ENCODE measurements at regions not wholly inside any gene's neighbourhood (a gene's known extent, or its start where the extent isn't known, plus 50 kb on each side); places are given as distances from the start of the nearest gene placed in this dataset.
A peak's percentile ranks its signal among the peaks of the same experiment; 100 is the strongest.
"Not testable (repeated sequence)": the region's sequence is repeated elsewhere in the genome, so short reads cannot be mapped to it uniquely, and the experiment has no call there.

- Histone ChIP-seq H3K9me3 (no peaks in the 10 kb centered on the region), H3K27me3 (no peaks in the 10 kb centered on the region), H3K36me3 (no peaks in the 10 kb centered on the region), H3K4me1 (no peaks in the 10 kb centered on the region), H3K27ac (no peak overlapping the region), H3K4me3 (no peak overlapping the region)
- intact Hi-C loops (cut with DNase I), result no loop called here
- ATAC-seq, result no peak
- WGBS, 4 donors, result 88 to 93% (median 90%) methylated on average over 3 of the region's 3 CpGs
- TF ChIP-seq CTCF (IDR thresholded peaks at IDR 0.05), result no peak
- no peak for TF ChIP-seq POLR2A (IDR thresholded peaks at IDR 0.05)
- DNase-seq, result no peak
Measured at GRCh38 chrX:23061116-23061515, 61.4 kb downstream of the DDX53 start.

GRCh38 chrX:23062359-23062758, 62.6 kb downstream of the DDX53 start:
- TF ChIP-seq CTCF (IDR thresholded peaks at IDR 0.05), result no peak
- TF ChIP-seq POLR2A (IDR thresholded peaks at IDR 0.05), result no peak
- Histone ChIP-seq H3K4me3 (no peak overlapping the region), H3K36me3 (no peaks in the 10 kb centered on the region), H3K4me1 (no peaks in the 10 kb centered on the region), H3K27ac (no peak overlapping the region), H3K9me3 (no peaks in the 10 kb centered on the region), H3K27me3 (no peaks in the 10 kb centered on the region)
- ATAC-seq (no peak), DNase-seq (no peak)
- WGBS, 4 donors, result 78 to 99% (median 90%) methylated on average over 3 of the region's 3 CpGs
- intact Hi-C loops (cut with DNase I), result no loop called here

GRCh38 chrX:23066588-23067281, 67.0 kb downstream of the DDX53 start:
- intact Hi-C loops (cut with DNase I), result no loop called here
- Histone ChIP-seq H3K36me3 (no peaks in the 10 kb centered on the region), H3K9me3 (peaks cover 0 to 11% (median 0%) of the 10 kb centered on the region in 12 donors), H3K4me1 (no peaks in the 10 kb centered on the region), H3K4me3 (no peak overlapping the region), H3K27me3 (no peaks in the 10 kb centered on the region), H3K27ac (no peak overlapping the region)
- DNase-seq, result no peak
- ATAC-seq, result no peak
- TF ChIP-seq CTCF (IDR thresholded peaks at IDR 0.05) (no peak), POLR2A (IDR thresholded peaks at IDR 0.05) (no peak)
- WGBS, 4 donors, result 75 to 94% (median 85%) methylated on average over 5 of the region's 5 CpGs

- H3K4me1 ChIP-seq; ATAC-seq; H3K9me3 ChIP-seq; intact Hi-C loops (cut with DNase I); DNase-seq; H3K27me3 ChIP-seq; H3K36me3 ChIP-seq; H3K27ac ChIP-seq; H3K4me3 ChIP-seq: not testable (repeated sequence)
- 93 to 99% (median 95%) methylated on average over 21 of the region's 21 CpGs for WGBS, 4 donors
Measured at GRCh38 chrX:23075461-23075860, 75.7 kb downstream of the DDX53 start.

- WGBS, 4 donors, result 67 to 88% (median 82%) methylated on average over 1 of the region's 1 CpG
- Histone ChIP-seq H3K36me3 (no peaks in the 10 kb centered on the region), H3K27me3 (no peaks in the 10 kb centered on the region), H3K4me1 (no peaks in the 10 kb centered on the region), H3K9me3 (no peaks in the 10 kb centered on the region), H3K4me3 (no peak overlapping the region), H3K27ac (no peak overlapping the region)
- TF ChIP-seq CTCF (IDR thresholded peaks at IDR 0.05) (peak in 3 of 12 donors; percentile 6 to 35 (median 12)), POLR2A (IDR thresholded peaks at IDR 0.05) (no peak)
- DNase-seq, result no peak
- intact Hi-C loops (cut with DNase I), result no loop called here
- no peak for ATAC-seq
Measured at GRCh38 chrX:23079347-23079746, 79.6 kb downstream of the DDX53 start.

Data from heart left ventricle (tissue), 16 donors.